ENCODE measurements at regions not wholly inside any gene's neighbourhood (a gene's known extent, or its start where the extent isn't known, plus 50 kb on each side); places are given as distances from the start of the nearest gene placed in this dataset.

- TF ChIP-seq CTCF (IDR thresholded peaks at IDR 0.05 in 2 of 3, conservative IDR thresholded peaks at IDR 0.05 in 1 of 3; ENCODE audit: insufficient read depth in 2 of 3, low read depth in 1 of 3, low read length in 3 of 3) = no peak
- TF ChIP-seq POLR2A (conservative IDR thresholded peaks at IDR 0.05) = no peak
Observed at GRCh38 chr17:69630056-69630635, 215.6 kb downstream of the MAP2K6 start.

Measured in K562 (cell line).